ENCODE measurements at regions not wholly inside any gene's neighbourhood (a gene's known extent, or its start where the extent isn't known, plus 50 kb on each side); places are given as distances from the start of the nearest gene placed in this dataset.
"Not testable (repeated sequence)": the region's sequence is repeated elsewhere in the genome, so short reads cannot be mapped to it uniquely, and the experiment has no call there.

GRCh38 chr1:74847715-74848114 lies 114.8 kb downstream of the TYW3 start:
- no peaks in the 10 kb centered on the region for H3K9me3 ChIP-seq (ENCODE audit: low read depth, low read length)
- H3K4me3 ChIP-seq: no peak overlapping the region
- H3K27ac ChIP-seq: no peak overlapping the region
- no peak overlapping the region for H3K9ac ChIP-seq (ENCODE audit: insufficient read length)
- H3K36me3 ChIP-seq (ENCODE audit: insufficient read depth, low read length): no peaks in the 10 kb centered on the region
- DNase-seq (ENCODE audit: low read depth, low spot score): no peak
- TF ChIP-seq FOXP2 (optimal IDR thresholded peaks at IDR 0.05; ENCODE audit: control extremely low read depth, extremely low read length, insufficient read depth): no peak
- TF ChIP-seq POLR2AphosphoS5 (IDR thresholded peaks at IDR 0.05; ENCODE audit: borderline replicate concordance, low read depth, low read length): no peak
- TF ChIP-seq EZH2 (IDR thresholded peaks at IDR 0.05): no peak

- DNase-seq (ENCODE audit: low read depth, low spot score): no peak
- Histone ChIP-seq H3K9me3 (ENCODE audit: low read depth, low read length) (no peaks in the 10 kb centered on the region), H3K4me3 (no peak overlapping the region), H3K27ac (no peak overlapping the region), H3K9ac (ENCODE audit: insufficient read length) (no peak overlapping the region), H3K36me3 (ENCODE audit: insufficient read depth, low read length) (no peaks in the 10 kb centered on the region)
- TF ChIP-seq EZH2 (IDR thresholded peaks at IDR 0.05) (no peak), POLR2AphosphoS5 (IDR thresholded peaks at IDR 0.05; ENCODE audit: borderline replicate concordance, low read depth, low read length) (no peak), FOXP2 (optimal IDR thresholded peaks at IDR 0.05; ENCODE audit: control extremely low read depth, extremely low read length, insufficient read depth) (no peak)
Observed at GRCh38 chr1:74853756-74854155, 120.8 kb downstream of the TYW3 start.

- H3K4me3 ChIP-seq: no peak overlapping the region
- no peaks in the 10 kb centered on the region for H3K36me3 ChIP-seq (ENCODE audit: insufficient read depth, low read length)
- no peaks in the 10 kb centered on the region for H3K9me3 ChIP-seq (ENCODE audit: low read depth, low read length)
- H3K27ac ChIP-seq: no peak overlapping the region
- no peak overlapping the region for H3K9ac ChIP-seq (ENCODE audit: insufficient read length)
- TF ChIP-seq EZH2 (IDR thresholded peaks at IDR 0.05) (no peak), POLR2AphosphoS5 (IDR thresholded peaks at IDR 0.05; ENCODE audit: borderline replicate concordance, low read depth, low read length) (no peak), FOXP2 (optimal IDR thresholded peaks at IDR 0.05; ENCODE audit: control extremely low read depth, extremely low read length, insufficient read depth) (no peak)
- no peak for DNase-seq (ENCODE audit: low read depth, low spot score)
Observed at GRCh38 chr1:74856174-74856573, 123.2 kb downstream of the TYW3 start.

- DNase-seq (ENCODE audit: low read depth, low spot score): no peak
- H3K4me3 ChIP-seq: no peak overlapping the region
Observed at GRCh38 chr1:74857676-74858075, 124.7 kb downstream of the TYW3 start.

GRCh38 chr1:74858136-74858535 lies 125.2 kb downstream of the TYW3 start:
- DNase-seq (ENCODE audit: low read depth, low spot score): no peak
- Histone ChIP-seq H3K9ac (ENCODE audit: insufficient read length) (no peak overlapping the region), H3K36me3 (ENCODE audit: insufficient read depth, low read length) (no peaks in the 10 kb centered on the region), H3K9me3 (ENCODE audit: low read depth, low read length) (no peaks in the 10 kb centered on the region), H3K4me3 (no peak overlapping the region), H3K27ac (no peak overlapping the region)
- no peak for TF ChIP-seq POLR2AphosphoS5 (IDR thresholded peaks at IDR 0.05; ENCODE audit: borderline replicate concordance, low read depth, low read length)
- no peak for TF ChIP-seq FOXP2 (optimal IDR thresholded peaks at IDR 0.05; ENCODE audit: control extremely low read depth, extremely low read length, insufficient read depth)
- no peak for TF ChIP-seq EZH2 (IDR thresholded peaks at IDR 0.05)

More at GRCh38 chr1:74857676-74858075, 124.7 kb downstream of the TYW3 start:
- H3K9me3 ChIP-seq (ENCODE audit: low read depth, low read length): no peaks in the 10 kb centered on the region
- no peaks in the 10 kb centered on the region for H3K36me3 ChIP-seq (ENCODE audit: insufficient read depth, low read length)
- H3K9ac ChIP-seq (ENCODE audit: insufficient read length): no peak overlapping the region
- TF ChIP-seq FOXP2 (optimal IDR thresholded peaks at IDR 0.05; ENCODE audit: control extremely low read depth, extremely low read length, insufficient read depth): no peak
- no peak for TF ChIP-seq EZH2 (IDR thresholded peaks at IDR 0.05)
- TF ChIP-seq POLR2AphosphoS5 (IDR thresholded peaks at IDR 0.05; ENCODE audit: borderline replicate concordance, low read depth, low read length): no peak
- H3K27ac ChIP-seq: no peak overlapping the region

- H3K9me3 ChIP-seq (ENCODE audit: low read depth, low read length): no peaks in the 10 kb centered on the region
- no peak overlapping the region for H3K4me3 ChIP-seq
- no peak for TF ChIP-seq EZH2 (IDR thresholded peaks at IDR 0.05)
- TF ChIP-seq FOXP2 (optimal IDR thresholded peaks at IDR 0.05; ENCODE audit: control extremely low read depth, extremely low read length, insufficient read depth): no peak
- no peak for TF ChIP-seq POLR2AphosphoS5 (IDR thresholded peaks at IDR 0.05; ENCODE audit: borderline replicate concordance, low read depth, low read length)
- no peak overlapping the region for H3K9ac ChIP-seq (ENCODE audit: insufficient read length)
- no peak overlapping the region for H3K27ac ChIP-seq
- H3K36me3 ChIP-seq (ENCODE audit: insufficient read depth, low read length): no peaks in the 10 kb centered on the region
- DNase-seq (ENCODE audit: low read depth, low spot score): no peak
Observed at GRCh38 chr1:74861867-74862266, 128.9 kb downstream of the TYW3 start.

GRCh38 chr1:74869702-74870101 lies 136.8 kb downstream of the TYW3 start:
- H3K4me3 ChIP-seq: no peak overlapping the region

GRCh38 chr1:74877366-74877765 lies 144.4 kb downstream of the TYW3 start:
- H3K9ac ChIP-seq (ENCODE audit: insufficient read length); DNase-seq (ENCODE audit: low read depth, low spot score); H3K27ac ChIP-seq; H3K9me3 ChIP-seq (ENCODE audit: low read depth, low read length); H3K4me3 ChIP-seq; H3K36me3 ChIP-seq (ENCODE audit: insufficient read depth, low read length): not testable (repeated sequence)

More at GRCh38 chr1:74869702-74870101, 136.8 kb downstream of the TYW3 start:
- no peak overlapping the region for H3K9ac ChIP-seq (ENCODE audit: insufficient read length)
- H3K27ac ChIP-seq: no peak overlapping the region; the same call in 1 of the 2 replicates
- H3K9me3 ChIP-seq (ENCODE audit: low read depth, low read length): no peaks in the 10 kb centered on the region
- H3K36me3 ChIP-seq (ENCODE audit: insufficient read depth, low read length): no peaks in the 10 kb centered on the region
- no peak for DNase-seq (ENCODE audit: low read depth, low spot score)
- TF ChIP-seq POLR2AphosphoS5 (IDR thresholded peaks at IDR 0.05; ENCODE audit: borderline replicate concordance, low read depth, low read length) (no peak), EZH2 (IDR thresholded peaks at IDR 0.05) (no peak), FOXP2 (optimal IDR thresholded peaks at IDR 0.05; ENCODE audit: control extremely low read depth, extremely low read length, insufficient read depth) (no peak)

- H3K9me3 ChIP-seq (ENCODE audit: low read depth, low read length): no peaks in the 10 kb centered on the region
- H3K27ac ChIP-seq: no peak overlapping the region
- TF ChIP-seq FOXP2 (optimal IDR thresholded peaks at IDR 0.05; ENCODE audit: control extremely low read depth, extremely low read length, insufficient read depth): no peak
- TF ChIP-seq POLR2AphosphoS5 (IDR thresholded peaks at IDR 0.05; ENCODE audit: borderline replicate concordance, low read depth, low read length): no peak
- TF ChIP-seq EZH2 (IDR thresholded peaks at IDR 0.05): no peak
- no peak overlapping the region for H3K4me3 ChIP-seq
- DNase-seq (ENCODE audit: low read depth, low spot score): no peak
- no peak overlapping the region for H3K9ac ChIP-seq (ENCODE audit: insufficient read length)
- no peaks in the 10 kb centered on the region for H3K36me3 ChIP-seq (ENCODE audit: insufficient read depth, low read length)
Observed at GRCh38 chr1:74895411-74895810, 162.5 kb downstream of the TYW3 start.
